ENCODE measurements at regions not wholly inside any gene's neighbourhood (a gene's known extent, or its start where the extent isn't known, plus 50 kb on each side); places are given as distances from the start of the nearest gene placed in this dataset.

GRCh38 chr5:6115852-6116251 is 262.5 kb downstream of the MED10 start:
- no peak for TF ChIP-seq CTCF (IDR thresholded peaks at IDR 0.05; ENCODE audit: control insufficient read depth, insufficient read depth, low read depth, low read length, missing control alignments)
- H3K4me3 ChIP-seq (ENCODE audit: control insufficient read depth, low read depth, low read length), result no peak overlapping the region
- no peak for DNase-seq (ENCODE audit: low read depth)

- H3K4me3 ChIP-seq (ENCODE audit: control insufficient read depth, low read depth, low read length), result no peak overlapping the region
- TF ChIP-seq CTCF (IDR thresholded peaks at IDR 0.05; ENCODE audit: control insufficient read depth, insufficient read depth, low read depth, low read length, missing control alignments), result no peak
- no peak for DNase-seq (ENCODE audit: low read depth)
Observed at GRCh38 chr5:6112538-6112937, 265.8 kb downstream of the MED10 start.

GRCh38 chr5:6112125-6112524 is 266.2 kb downstream of the MED10 start:
- H3K4me3 ChIP-seq (ENCODE audit: control insufficient read depth, low read depth, low read length), result no peak overlapping the region
- no peak for TF ChIP-seq CTCF (IDR thresholded peaks at IDR 0.05; ENCODE audit: control insufficient read depth, insufficient read depth, low read depth, low read length, missing control alignments)
- DNase-seq (ENCODE audit: low read depth), result no peak

- TF ChIP-seq CTCF (IDR thresholded peaks at IDR 0.05; ENCODE audit: control insufficient read depth, insufficient read depth, low read depth, low read length, missing control alignments), result no peak
- no peak overlapping the region for H3K4me3 ChIP-seq (ENCODE audit: control insufficient read depth, low read depth, low read length)
- no peak for DNase-seq (ENCODE audit: low read depth)
Observed at GRCh38 chr5:6111131-6111530, 267.2 kb downstream of the MED10 start.

- no peak overlapping the region for H3K4me3 ChIP-seq (ENCODE audit: control insufficient read depth, low read depth, low read length)
- no peak for TF ChIP-seq CTCF (IDR thresholded peaks at IDR 0.05; ENCODE audit: control insufficient read depth, insufficient read depth, low read depth, low read length, missing control alignments)
- DNase-seq (ENCODE audit: low read depth), result no peak
Observed at GRCh38 chr5:6110441-6111005, 267.8 kb downstream of the MED10 start.

GRCh38 chr5:6108981-6109825 is 269.1 kb downstream of the MED10 start:
- DNase-seq (ENCODE audit: low read depth), result no peak
- no peak for TF ChIP-seq CTCF (IDR thresholded peaks at IDR 0.05; ENCODE audit: control insufficient read depth, insufficient read depth, low read depth, low read length, missing control alignments)

More at GRCh38 chr5:6108981-6109825, 269.1 kb downstream of the MED10 start:
- no peak overlapping the region for H3K4me3 ChIP-seq (ENCODE audit: control insufficient read depth, low read depth, low read length)

Data from AG09309 (cell line).